ENCODE measurements at regions not wholly inside any gene's neighbourhood (a gene's known extent, or its start where the extent isn't known, plus 50 kb on each side); places are given as distances from the start of the nearest gene placed in this dataset.

- no peak for DNase-seq
- H3K36me3 ChIP-seq, result no peaks in the 10 kb centered on the region
- no peaks in the 10 kb centered on the region for H3K9me3 ChIP-seq
- H3K27ac ChIP-seq, result no peak overlapping the region
- no peaks in the 10 kb centered on the region for H3K27me3 ChIP-seq
- H3K4me3 ChIP-seq, result no peak overlapping the region
- TF ChIP-seq POLR2A (IDR thresholded peaks at IDR 0.05), result no peak
- no peak for TF ChIP-seq CTCF (IDR thresholded peaks at IDR 0.05)
- no peaks in the 10 kb centered on the region for H3K4me1 ChIP-seq
Observed at GRCh38 chr7:42740408-42740807, 171.5 kb downstream of the C7orf25 start.

- Histone ChIP-seq H3K27me3 (no peaks in the 10 kb centered on the region), H3K4me3 (no peak overlapping the region), H3K27ac (no peak overlapping the region), H3K9me3 (no peaks in the 10 kb centered on the region), H3K4me1 (no peaks in the 10 kb centered on the region), H3K36me3 (no peaks in the 10 kb centered on the region)
- no peak for DNase-seq
- no peak for TF ChIP-seq POLR2A (IDR thresholded peaks at IDR 0.05)
- no peak for TF ChIP-seq CTCF (IDR thresholded peaks at IDR 0.05)
Observed at GRCh38 chr7:42739638-42740037, 172.2 kb downstream of the C7orf25 start.

- Histone ChIP-seq H3K27ac (no peak overlapping the region), H3K36me3 (no peaks in the 10 kb centered on the region), H3K9me3 (no peaks in the 10 kb centered on the region), H3K4me1 (no peaks in the 10 kb centered on the region), H3K27me3 (no peaks in the 10 kb centered on the region), H3K4me3 (no peak overlapping the region)
- TF ChIP-seq POLR2A (IDR thresholded peaks at IDR 0.05) (no peak), CTCF (IDR thresholded peaks at IDR 0.05) (no peak)
- DNase-seq, result no peak
Observed at GRCh38 chr7:42736931-42737330, 174.9 kb downstream of the C7orf25 start.

GRCh38 chr7:42735081-42735480 is 176.8 kb downstream of the C7orf25 start:
- TF ChIP-seq POLR2A (IDR thresholded peaks at IDR 0.05) (no peak), CTCF (IDR thresholded peaks at IDR 0.05) (no peak)
- no peaks in the 10 kb centered on the region for H3K9me3 ChIP-seq
- no peak overlapping the region for H3K4me3 ChIP-seq
- DNase-seq, result no peak
- H3K27ac ChIP-seq, result no peak overlapping the region
- H3K4me1 ChIP-seq, result no peaks in the 10 kb centered on the region
- no peaks in the 10 kb centered on the region for H3K27me3 ChIP-seq
- H3K36me3 ChIP-seq, result no peaks in the 10 kb centered on the region

GRCh38 chr7:42734568-42734967 is 177.3 kb downstream of the C7orf25 start:
- no peaks in the 10 kb centered on the region for H3K36me3 ChIP-seq
- no peaks in the 10 kb centered on the region for H3K27me3 ChIP-seq
- no peaks in the 10 kb centered on the region for H3K9me3 ChIP-seq
- TF ChIP-seq CTCF (IDR thresholded peaks at IDR 0.05) (no peak), POLR2A (IDR thresholded peaks at IDR 0.05) (no peak)
- no peaks in the 10 kb centered on the region for H3K4me1 ChIP-seq
- H3K4me3 ChIP-seq, result no peak overlapping the region
- DNase-seq, result no peak
- H3K27ac ChIP-seq, result no peak overlapping the region

- H3K9me3 ChIP-seq, result no peaks in the 10 kb centered on the region
- no peak overlapping the region for H3K4me3 ChIP-seq
- no peaks in the 10 kb centered on the region for H3K4me1 ChIP-seq
- no peak for DNase-seq
- H3K36me3 ChIP-seq, result no peaks in the 10 kb centered on the region
- H3K27me3 ChIP-seq, result no peaks in the 10 kb centered on the region
- no peak overlapping the region for H3K27ac ChIP-seq
- TF ChIP-seq POLR2A (IDR thresholded peaks at IDR 0.05) (no peak), CTCF (IDR thresholded peaks at IDR 0.05) (no peak)
Observed at GRCh38 chr7:42733040-42733439, 178.8 kb downstream of the C7orf25 start.

Measured in Peyer's patch (tissue), 4 donors.